ENCODE measurements at regions not wholly inside any gene's neighbourhood (a gene's known extent, or its start where the extent isn't known, plus 50 kb on each side); places are given as distances from the start of the nearest gene placed in this dataset.

GRCh38 chr2:128379021-128380015 lies 60.6 kb upstream of the HS6ST1 start:
- peak; percentile 78 for DNase-seq (ENCODE audit: low spot score)

GRCh38 chr2:128380061-128380889 lies 61.6 kb upstream of the HS6ST1 start:
- DNase-seq (ENCODE audit: low spot score) = peak; percentile 51
- intact Hi-C loops (cut with DNase I) = no loop called here
- no peak for ATAC-seq

More at GRCh38 chr2:128379021-128380015, 60.6 kb upstream of the HS6ST1 start:
- ATAC-seq = peak; percentile 92
- intact Hi-C loops (cut with DNase I) = no loop called here

GRCh38 chr2:128380961-128381938 lies 62.6 kb upstream of the HS6ST1 start:
- ATAC-seq (no peak), DNase-seq (ENCODE audit: low spot score) (peak; percentile 50)
- intact Hi-C loops (cut with DNase I) = no loop called here

DNA sequence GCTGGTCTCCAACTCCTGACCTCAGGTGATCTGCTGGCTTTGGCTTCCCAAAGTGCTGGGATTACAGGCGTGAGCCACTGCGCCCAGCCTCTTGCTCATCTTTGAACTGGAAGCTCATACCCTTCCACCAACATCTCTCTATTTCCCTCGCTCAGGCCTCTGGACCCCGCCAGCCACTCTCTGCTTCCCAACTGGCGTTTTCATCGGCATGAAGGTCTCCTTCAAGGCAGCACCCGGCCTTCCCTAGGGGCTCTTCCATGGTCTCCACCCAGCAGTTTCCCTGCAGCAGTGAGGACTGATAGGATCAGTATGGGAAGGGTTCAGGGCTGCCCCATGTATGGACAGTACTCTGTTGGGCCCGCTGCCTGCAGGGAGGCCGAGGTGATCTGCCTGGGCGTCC lies 65.8 kb upstream of the HS6ST1 start:
- intact Hi-C loops (cut with DNase I) = no loop called here
- ATAC-seq (no peak), DNase-seq (ENCODE audit: low spot score) (peak; percentile 34)

DNA sequence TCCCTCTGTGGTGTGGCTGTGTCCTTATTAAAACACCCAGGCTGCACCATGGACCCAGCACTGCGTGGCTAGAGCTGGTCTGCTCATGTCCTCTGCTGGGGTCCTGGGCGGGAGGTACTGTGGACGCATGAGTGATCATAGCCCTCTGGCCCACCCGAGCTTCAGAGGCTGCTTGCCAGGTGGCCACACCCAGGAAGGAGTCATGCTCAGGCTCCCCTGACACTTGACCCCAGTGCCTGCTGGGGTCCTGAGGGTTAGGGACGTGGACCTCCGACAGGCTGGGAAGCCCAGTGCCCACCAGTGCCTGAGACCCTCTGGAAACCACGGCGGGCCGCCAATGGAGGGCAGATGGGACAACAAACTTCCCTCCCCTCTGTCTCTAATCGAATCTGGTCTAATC lies 66.3 kb upstream of the HS6ST1 start:
- DNase-seq (ENCODE audit: low spot score) = peak; percentile 51
- ATAC-seq = no peak
- intact Hi-C loops (cut with DNase I) = no loop called here

- DNase-seq (ENCODE audit: low spot score) = peak; percentile 25
Observed at GRCh38 chr2:128385365-128385764, 66.7 kb upstream of the HS6ST1 start.

GRCh38 chr2:128386066-128386465 lies 67.4 kb upstream of the HS6ST1 start:
- intact Hi-C loops (cut with DNase I) = no loop called here
- DNase-seq (ENCODE audit: low spot score) (peak; percentile 50), ATAC-seq (no peak)

More at GRCh38 chr2:128385365-128385764, 66.7 kb upstream of the HS6ST1 start:
- no peak for ATAC-seq
- intact Hi-C loops (cut with DNase I) = no loop called here

GRCh38 chr2:128388499-128388941 lies 69.9 kb upstream of the HS6ST1 start:
- ATAC-seq = no peak

GRCh38 chr2:128389388-128390086 lies 70.9 kb upstream of the HS6ST1 start:
- ATAC-seq = peak; percentile 45
- intact Hi-C loops (cut with DNase I) = no loop called here
- peak; percentile 47 for DNase-seq (ENCODE audit: low spot score)

More at GRCh38 chr2:128388499-128388941, 69.9 kb upstream of the HS6ST1 start:
- intact Hi-C loops (cut with DNase I) = no loop called here
- DNase-seq (ENCODE audit: low spot score) = peak; percentile 46

GRCh38 chr2:128390256-128390990 lies 71.8 kb upstream of the HS6ST1 start:
- ATAC-seq = no peak
- DNase-seq (ENCODE audit: low spot score) = peak; percentile 49
- intact Hi-C loops (cut with DNase I) = no loop called here

DNA sequence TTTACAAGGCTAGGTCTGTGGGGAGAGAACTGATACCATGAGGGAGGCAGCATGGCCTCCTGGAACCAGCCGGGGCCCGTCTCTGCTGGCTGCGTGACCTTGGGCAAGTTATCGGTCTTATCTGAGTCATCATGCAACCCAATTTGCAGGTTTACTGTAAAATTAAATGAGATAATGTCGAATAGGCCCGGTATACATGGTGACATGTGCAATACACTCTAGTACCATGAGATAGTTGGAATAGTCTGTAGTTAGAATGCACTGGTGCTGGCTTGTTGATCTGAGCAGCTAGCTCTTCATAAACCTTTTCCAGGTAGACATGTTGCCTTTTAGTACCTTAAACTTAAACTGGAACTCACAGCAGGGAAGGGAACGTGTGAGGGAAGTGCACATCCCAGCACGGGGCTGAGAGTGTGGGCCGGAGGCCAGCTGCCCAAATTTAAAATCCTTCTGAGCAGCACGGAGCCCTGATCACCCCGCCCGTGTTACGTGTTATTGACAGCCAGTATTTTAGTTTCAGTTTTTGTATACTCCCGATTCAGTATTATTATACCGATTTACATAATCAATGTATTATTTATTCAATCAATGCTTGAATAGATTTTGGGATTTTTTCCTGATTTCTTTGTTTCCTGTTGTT lies 72.4 kb upstream of the HS6ST1 start:
- DNase-seq (ENCODE audit: low spot score) = peak; percentile 53
- intact Hi-C loops (cut with DNase I) = no loop called here
- ATAC-seq = peak; percentile 49

DNA sequence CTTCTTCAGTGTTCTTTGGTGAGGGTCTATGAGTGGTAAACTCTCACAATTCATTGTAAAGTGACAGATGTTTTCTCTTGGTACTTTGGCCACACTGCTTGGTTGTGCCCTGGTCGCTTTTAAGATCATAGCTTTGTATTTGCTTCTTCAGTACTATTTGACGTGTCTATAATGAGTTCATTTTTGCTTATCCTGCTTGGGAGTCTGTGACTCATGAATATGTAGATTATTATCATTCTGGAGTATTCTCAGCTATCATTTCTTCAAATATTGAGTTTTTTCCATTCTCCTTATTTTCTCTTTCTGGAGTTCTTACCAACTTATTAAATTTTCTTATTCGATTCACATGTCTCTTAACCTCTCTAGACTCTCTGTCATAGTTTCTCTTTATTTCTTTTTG lies 73.0 kb upstream of the HS6ST1 start:
- intact Hi-C loops (cut with DNase I) = no loop called here
- ATAC-seq (no peak), DNase-seq (ENCODE audit: low spot score) (no peak)

GRCh38 chr2:128392207-128392606 lies 73.5 kb upstream of the HS6ST1 start:
- no peak for DNase-seq (ENCODE audit: low spot score)
- no peak for ATAC-seq
- intact Hi-C loops (cut with DNase I) = no loop called here

- intact Hi-C loops (cut with DNase I) = no loop called here
- DNase-seq (ENCODE audit: low spot score) (peak; percentile 27), ATAC-seq (no peak)
Observed at GRCh38 chr2:128394007-128394730, 75.5 kb upstream of the HS6ST1 start.

DNA sequence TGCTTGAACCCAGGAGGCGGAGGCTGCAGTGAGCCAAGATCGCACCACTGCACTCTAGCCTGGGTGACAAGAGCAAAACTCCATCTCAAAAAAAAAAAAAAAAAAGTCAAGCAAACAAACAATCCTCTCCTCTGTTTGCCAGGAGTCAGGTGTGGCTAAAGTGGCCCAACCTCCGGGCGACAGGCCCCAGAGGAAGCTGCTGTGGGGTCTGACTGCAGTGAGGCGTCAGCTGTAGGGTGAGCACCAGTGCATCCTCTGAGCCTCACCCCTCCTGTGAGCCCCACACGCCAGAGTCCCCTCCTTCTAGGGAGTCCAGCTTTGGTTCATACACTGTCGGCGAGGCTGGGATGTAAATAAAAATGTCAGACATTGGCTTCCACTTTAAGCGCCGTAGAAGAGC lies 76.5 kb upstream of the HS6ST1 start:
- DNase-seq (ENCODE audit: low spot score) (peak; percentile 18), ATAC-seq (no peak)
- intact Hi-C loops (cut with DNase I) = no loop called here

All from sciatic nerve (tissue), 2 donors.